Occipital lobe (tissue), 1 donor: ENCODE measurements at regions not wholly inside any gene's neighbourhood (a gene's known extent, or its start where the extent isn't known, plus 50 kb on each side); places are given as distances from the start of the nearest gene placed in this dataset.

Source experiments
- DNase-seq: peaks from one replicate; lab custom pipeline; 2025; lab: John Stamatoyannopoulos, UW

GRCh38 chr9:129506041-129506440 is 114.9 kb downstream of the C9orf50 start:
- DNase-seq, result no peak

- DNase-seq, result no peak
Observed at GRCh38 chr9:129505270-129505902, 115.5 kb downstream of the C9orf50 start.

GRCh38 chr9:129504404-129504803 is 116.5 kb downstream of the C9orf50 start:
- DNase-seq, result no peak

GRCh38 chr9:129501771-129502319 is 119.1 kb downstream of the C9orf50 start:
- no peak for DNase-seq

- DNase-seq, result no peak
Observed at GRCh38 chr9:129500863-129501770, 119.8 kb downstream of the C9orf50 start.

GRCh38 chr9:129500161-129500862 is 120.6 kb downstream of the C9orf50 start:
- no peak for DNase-seq

- no peak for DNase-seq
Observed at GRCh38 chr9:129498451-129499384, 122.2 kb downstream of the C9orf50 start.

- no peak for DNase-seq
Observed at GRCh38 chr9:129497813-129498450, 123.0 kb downstream of the C9orf50 start.

- peak; percentile 85 for DNase-seq
Observed at GRCh38 chr9:129497005-129497812, 123.7 kb downstream of the C9orf50 start.

- peak; percentile 91 for DNase-seq
Observed at GRCh38 chr9:129496473-129497004, 124.4 kb downstream of the C9orf50 start.

- DNase-seq, result peak; percentile 90
Observed at GRCh38 chr9:129495620-129496472, 125.1 kb downstream of the C9orf50 start.

- DNase-seq, result no peak
Observed at GRCh38 chr9:129494113-129494789, 126.7 kb downstream of the C9orf50 start.

GRCh38 chr9:129493706-129494047 is 127.2 kb downstream of the C9orf50 start:
- no peak for DNase-seq

- DNase-seq, result no peak
Observed at GRCh38 chr9:129493002-129493705, 127.7 kb downstream of the C9orf50 start.

- DNase-seq, result no peak
Observed at GRCh38 chr9:129491487-129491855, 129.4 kb downstream of the C9orf50 start.

GRCh38 chr9:129490583-129491486 is 130.1 kb downstream of the C9orf50 start:
- no peak for DNase-seq
